ENCODE measurements at regions not wholly inside any gene's neighbourhood (a gene's known extent, or its start where the extent isn't known, plus 50 kb on each side); places are given as distances from the start of the nearest gene placed in this dataset.

DNA sequence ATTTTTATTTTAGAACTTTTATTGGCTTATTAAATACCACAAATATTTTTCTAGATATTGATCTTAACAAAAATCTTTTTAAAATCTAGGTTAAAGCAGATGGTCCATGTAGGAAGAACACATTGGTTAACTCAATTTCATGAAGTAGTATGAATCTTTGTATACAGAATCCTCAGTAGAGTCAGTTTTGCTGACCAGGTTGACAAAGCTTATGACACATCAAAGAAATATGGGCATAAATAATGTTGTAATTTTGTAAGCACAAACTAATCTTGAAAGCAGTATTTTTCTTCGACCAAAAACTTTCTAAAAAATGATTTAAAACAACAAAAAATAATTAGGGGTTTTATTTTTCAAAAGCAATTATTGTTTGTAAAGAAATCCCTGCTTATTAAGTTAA lies 479.3 kb upstream of the PCDH10 start:
- TF ChIP-seq CTCF (IDR thresholded peaks at IDR 0.05; ENCODE audit: low read depth, low read length) (no peak), EZH2phosphoT487 (IDR thresholded peaks at IDR 0.05; ENCODE audit: low read depth) (no peak)

Measured in OCI-LY3 (cell line).